ENCODE measurements at regions not wholly inside any gene's neighbourhood (a gene's known extent, or its start where the extent isn't known, plus 50 kb on each side); places are given as distances from the start of the nearest gene placed in this dataset.

- no peaks in the 10 kb centered on the region for H3K4me1 ChIP-seq
- no peak for TF ChIP-seq CTCF (IDR thresholded peaks at IDR 0.05; ENCODE audit: low read depth, low read length)
- no peaks in the 10 kb centered on the region for H3K27me3 ChIP-seq
- no peaks in the 10 kb centered on the region for H3K36me3 ChIP-seq
- no peak overlapping the region for H3K4me3 ChIP-seq (ENCODE audit: low read depth, low read length)
- H3K9me3 ChIP-seq: no peaks in the 10 kb centered on the region; the same call in 1 of the 2 replicates
- DNase-seq: no peak
These were observed 72.8 kb upstream of the CCND1 start for GRCh38 chr11:69567951-69568808.

GRCh38 chr11:69568809-69569097, 72.2 kb upstream of the CCND1 start:
- no peak for DNase-seq
- Histone ChIP-seq H3K36me3 (no peaks in the 10 kb centered on the region), H3K4me1 (no peaks in the 10 kb centered on the region), H3K27me3 (no peaks in the 10 kb centered on the region), H3K4me3 (ENCODE audit: low read depth, low read length) (no peak overlapping the region), H3K9me3 (no peaks in the 10 kb centered on the region; the same call in 1 of the 2 replicates)
- TF ChIP-seq CTCF (IDR thresholded peaks at IDR 0.05; ENCODE audit: low read depth, low read length): no peak

GRCh38 chr11:69569306-69570200, 71.4 kb upstream of the CCND1 start:
- Histone ChIP-seq H3K9me3 (no peaks in the 10 kb centered on the region; the same call in 1 of the 2 replicates), H3K4me1 (no peaks in the 10 kb centered on the region), H3K36me3 (no peaks in the 10 kb centered on the region), H3K27me3 (no peaks in the 10 kb centered on the region), H3K4me3 (ENCODE audit: low read depth, low read length) (no peak overlapping the region)
- no peak for DNase-seq
- no peak for TF ChIP-seq CTCF (IDR thresholded peaks at IDR 0.05; ENCODE audit: low read depth, low read length)

- no peaks in the 10 kb centered on the region for H3K27me3 ChIP-seq
- no peaks in the 10 kb centered on the region for H3K4me1 ChIP-seq
- H3K36me3 ChIP-seq: no peaks in the 10 kb centered on the region
- no peak overlapping the region for H3K4me3 ChIP-seq (ENCODE audit: low read depth, low read length)
- no peak for TF ChIP-seq CTCF (IDR thresholded peaks at IDR 0.05; ENCODE audit: low read depth, low read length)
- no peak for DNase-seq
- H3K9me3 ChIP-seq: no peaks in the 10 kb centered on the region
These were observed 68.6 kb upstream of the CCND1 start for GRCh38 chr11:69572233-69572860.

- DNase-seq: no peak
- H3K9me3 ChIP-seq: no peaks in the 10 kb centered on the region
- TF ChIP-seq CTCF (IDR thresholded peaks at IDR 0.05; ENCODE audit: low read depth, low read length): no peak
- H3K36me3 ChIP-seq: no peaks in the 10 kb centered on the region
- H3K4me1 ChIP-seq: no peaks in the 10 kb centered on the region
- H3K27me3 ChIP-seq: no peaks in the 10 kb centered on the region
- no peak overlapping the region for H3K4me3 ChIP-seq (ENCODE audit: low read depth, low read length)
These were observed 68.1 kb upstream of the CCND1 start for GRCh38 chr11:69572861-69573260.
